ENCODE measurements at regions not wholly inside any gene's neighbourhood (a gene's known extent, or its start where the extent isn't known, plus 50 kb on each side); places are given as distances from the start of the nearest gene placed in this dataset.

- Histone ChIP-seq H4K20me1 (ENCODE audit: control insufficient read depth, extremely low read depth, insufficient read depth, low read length) (no peaks in the 10 kb centered on the region), H2AFZ (ENCODE audit: control insufficient read depth, low read length) (no peak overlapping the region), H3K9ac (ENCODE audit: control insufficient read depth, extremely low read depth, insufficient read depth, low read length) (no peak overlapping the region), H3K9me3 (ENCODE audit: control insufficient read depth, low read depth, low read length) (no peaks in the 10 kb centered on the region), H3K27me3 (ENCODE audit: control insufficient read depth, extremely low read depth, insufficient read depth, low read length) (peaks cover 14% of the 10 kb centered on the region), H3K79me2 (ENCODE audit: control insufficient read depth, insufficient read depth, low read length) (no peaks in the 10 kb centered on the region), H3K36me3 (ENCODE audit: control insufficient read depth in 2 of 2, extremely low read depth in 1 of 2, insufficient read depth in 2 of 2, low read length in 2 of 2) (no peaks in the 10 kb centered on the region), H3K4me3 (ENCODE audit: control insufficient read depth in 2 of 3, extremely low read depth in 1 of 3, insufficient read depth in 2 of 3, low read depth in 1 of 3, low read length in 3 of 3) (no peak overlapping the region), H3K9me1 (ENCODE audit: control insufficient read depth, extremely low read depth, insufficient read depth, low read length) (no peaks in the 10 kb centered on the region), H3K4me2 (ENCODE audit: control insufficient read depth, extremely low read depth, insufficient read depth, low read depth, low read length) (no peak overlapping the region), H3K4me1 (ENCODE audit: control insufficient read depth, extremely low read depth, insufficient read depth, low read length) (no peaks in the 10 kb centered on the region), H3K27ac (ENCODE audit: control insufficient read depth, insufficient read depth, low read length) (no peak overlapping the region)
- DNase-seq (ENCODE audit: low read depth, low spot score) (no peak), FAIRE-seq (no peak)
- no peak for TF ChIP-seq EZH2 (IDR thresholded peaks at IDR 0.05; ENCODE audit: low read length)
- TF ChIP-seq CTCF (optimal IDR thresholded peaks at IDR 0.05 in 1 of 3, IDR thresholded peaks at IDR 0.05 in 1 of 3, conservative IDR thresholded peaks at IDR 0.05 in 1 of 3; ENCODE audit: extremely low read depth in 1 of 3, insufficient read depth in 2 of 3, low read length in 3 of 3), result no peak
- dilution Hi-C loops (cut with MboI; ENCODE audit: extremely low pct_ligation_motif_present, low sequenced_read_pairs), result no loop called here
Observed at GRCh38 chr11:44496391-44496790, 69.1 kb upstream of the CD82 start.

- no peaks in the 10 kb centered on the region for H3K79me2 ChIP-seq (ENCODE audit: control insufficient read depth, insufficient read depth, low read length)
- no peak for FAIRE-seq
- H2AFZ ChIP-seq (ENCODE audit: control insufficient read depth, low read length), result no peak overlapping the region
- H3K4me3 ChIP-seq (ENCODE audit: control insufficient read depth in 2 of 3, extremely low read depth in 1 of 3, insufficient read depth in 2 of 3, low read depth in 1 of 3, low read length in 3 of 3), result no peak overlapping the region
- dilution Hi-C loops (cut with MboI; ENCODE audit: extremely low pct_ligation_motif_present, low sequenced_read_pairs), result no loop called here
- no peaks in the 10 kb centered on the region for H3K9me3 ChIP-seq (ENCODE audit: control insufficient read depth, low read depth, low read length)
- no peaks in the 10 kb centered on the region for H3K9me1 ChIP-seq (ENCODE audit: control insufficient read depth, extremely low read depth, insufficient read depth, low read length)
- no peak for TF ChIP-seq CTCF (optimal IDR thresholded peaks at IDR 0.05 in 1 of 3, IDR thresholded peaks at IDR 0.05 in 1 of 3, conservative IDR thresholded peaks at IDR 0.05 in 1 of 3; ENCODE audit: extremely low read depth in 1 of 3, insufficient read depth in 2 of 3, low read length in 3 of 3)
- no peak for TF ChIP-seq EZH2 (IDR thresholded peaks at IDR 0.05; ENCODE audit: low read length)
- H3K9ac ChIP-seq (ENCODE audit: control insufficient read depth, extremely low read depth, insufficient read depth, low read length), result no peak overlapping the region
- H3K27me3 ChIP-seq (ENCODE audit: control insufficient read depth, extremely low read depth, insufficient read depth, low read length), result peaks cover 18% of the 10 kb centered on the region
- no peaks in the 10 kb centered on the region for H3K4me1 ChIP-seq (ENCODE audit: control insufficient read depth, extremely low read depth, insufficient read depth, low read length)
- no peak overlapping the region for H3K27ac ChIP-seq (ENCODE audit: control insufficient read depth, insufficient read depth, low read length)
- DNase-seq (ENCODE audit: low read depth, low spot score), result no peak
- H3K4me2 ChIP-seq (ENCODE audit: control insufficient read depth, extremely low read depth, insufficient read depth, low read depth, low read length), result no peak overlapping the region
- no peaks in the 10 kb centered on the region for H4K20me1 ChIP-seq (ENCODE audit: control insufficient read depth, extremely low read depth, insufficient read depth, low read length)
- H3K36me3 ChIP-seq (ENCODE audit: control insufficient read depth in 2 of 2, extremely low read depth in 1 of 2, insufficient read depth in 2 of 2, low read length in 2 of 2), result no peaks in the 10 kb centered on the region
Observed at GRCh38 chr11:44498089-44498871, 67.2 kb upstream of the CD82 start.
